ENCODE measurements at regions not wholly inside any gene's neighbourhood (a gene's known extent, or its start where the extent isn't known, plus 50 kb on each side); places are given as distances from the start of the nearest gene placed in this dataset.
A peak's percentile ranks its signal among the peaks of the same experiment; 100 is the strongest.

DNA sequence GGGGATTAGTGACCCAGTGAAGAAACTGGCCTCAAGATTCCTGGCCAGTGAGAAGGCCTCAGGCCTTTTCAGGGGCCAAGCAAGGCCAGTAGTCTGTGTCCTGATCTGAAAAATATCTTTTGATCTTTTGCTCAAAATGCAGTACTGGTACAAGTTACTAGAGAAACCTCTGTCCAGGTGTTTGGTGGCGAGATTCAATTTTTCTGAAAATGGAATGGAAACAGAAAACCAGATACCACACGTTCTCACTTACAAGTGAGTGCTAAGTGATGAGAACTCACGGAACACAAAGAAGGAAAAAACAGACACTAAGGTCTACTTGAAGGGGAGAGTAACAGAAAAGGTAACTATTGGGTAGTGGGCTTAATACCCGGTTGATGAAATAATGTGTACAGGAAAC is 463.4 kb downstream of the ZIC1 start:
- DNase-seq: no peak

DNA sequence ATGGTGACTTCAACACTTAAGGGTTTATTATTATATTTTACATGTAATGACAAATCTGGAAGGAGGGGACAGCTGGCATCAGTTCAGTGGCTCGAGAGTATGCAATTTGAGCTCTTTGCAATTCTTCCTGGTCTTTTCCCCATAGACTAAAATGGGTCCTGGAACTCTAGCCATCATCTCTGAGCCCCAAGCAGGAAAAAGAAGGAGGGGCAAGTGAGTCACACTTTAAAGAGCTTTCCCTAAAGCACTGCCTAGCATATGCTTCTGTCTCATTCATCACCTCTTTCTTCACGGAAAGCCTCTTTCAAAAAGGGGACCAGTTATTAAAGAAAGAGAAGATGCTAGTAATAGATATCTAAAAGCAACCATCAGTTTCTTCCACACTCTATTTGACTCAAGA is 466.3 kb downstream of the ZIC1 start:
- DNase-seq: peak; percentile 10

GRCh38 chr3:147881933-147882332 is 472.8 kb downstream of the ZIC1 start:
- DNase-seq: no peak

DNA sequence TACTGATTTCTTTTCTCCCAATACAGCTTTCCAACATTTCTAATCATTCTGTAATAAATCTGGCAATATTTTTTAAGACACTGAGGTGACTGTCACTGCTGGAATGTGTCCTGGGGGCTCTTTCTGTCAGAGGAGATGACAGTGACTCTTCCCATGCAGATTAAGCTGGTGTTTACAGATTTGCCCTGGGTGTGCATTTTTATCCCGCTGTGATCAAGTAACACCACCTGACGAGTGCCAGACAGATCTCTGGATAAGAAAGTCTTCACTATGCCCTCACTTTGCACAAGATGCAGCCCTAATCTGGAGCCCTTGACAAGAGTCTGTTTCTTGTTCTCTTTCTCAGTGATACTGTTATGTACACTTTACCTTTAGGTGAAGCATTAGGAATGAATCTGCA is 477.7 kb downstream of the ZIC1 start:
- no peak for DNase-seq

GRCh38 chr3:147887797-147888196 is 478.6 kb downstream of the ZIC1 start:
- DNase-seq: no peak

DNA sequence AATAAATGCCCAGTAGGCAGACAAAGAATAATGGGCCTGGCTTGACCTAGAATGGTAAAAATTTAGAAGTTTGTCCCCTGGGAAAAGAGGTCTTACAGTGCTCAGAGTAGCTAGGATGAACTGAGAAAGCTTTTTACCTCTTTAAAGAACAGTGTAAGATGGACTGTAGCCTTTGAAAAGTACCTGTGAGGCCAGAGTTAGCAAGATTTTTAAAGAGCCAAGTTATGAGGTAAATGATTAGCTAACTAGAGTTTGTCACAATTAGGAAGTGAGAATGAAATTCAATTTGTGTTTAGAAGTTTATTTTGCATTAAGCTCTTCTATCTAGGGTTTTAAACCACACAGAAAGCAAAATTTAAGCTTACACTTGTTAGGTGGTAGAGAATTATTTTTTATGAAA is 480.9 kb downstream of the ZIC1 start:
- DNase-seq: no peak

DNA sequence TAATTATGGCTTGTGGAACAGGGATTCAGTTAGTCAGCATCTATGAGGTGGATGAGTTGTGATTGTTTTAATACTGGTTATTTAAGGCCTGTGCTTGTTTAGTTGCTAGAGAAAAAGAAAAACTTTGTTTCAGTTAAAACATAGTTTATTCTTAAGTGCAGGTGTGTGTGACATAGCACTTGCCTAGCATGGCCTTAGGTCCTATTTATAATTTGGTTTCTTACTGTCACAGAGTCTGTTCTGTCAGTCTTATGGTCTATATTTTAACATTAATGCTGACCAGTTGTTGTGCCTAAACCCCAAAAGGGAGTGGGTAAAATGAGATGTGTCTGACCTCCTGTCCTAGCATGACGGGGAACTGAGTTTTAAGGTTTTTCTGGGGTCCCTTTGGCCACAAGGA is 486.3 kb downstream of the ZIC1 start:
- DNase-seq: no peak

DNA sequence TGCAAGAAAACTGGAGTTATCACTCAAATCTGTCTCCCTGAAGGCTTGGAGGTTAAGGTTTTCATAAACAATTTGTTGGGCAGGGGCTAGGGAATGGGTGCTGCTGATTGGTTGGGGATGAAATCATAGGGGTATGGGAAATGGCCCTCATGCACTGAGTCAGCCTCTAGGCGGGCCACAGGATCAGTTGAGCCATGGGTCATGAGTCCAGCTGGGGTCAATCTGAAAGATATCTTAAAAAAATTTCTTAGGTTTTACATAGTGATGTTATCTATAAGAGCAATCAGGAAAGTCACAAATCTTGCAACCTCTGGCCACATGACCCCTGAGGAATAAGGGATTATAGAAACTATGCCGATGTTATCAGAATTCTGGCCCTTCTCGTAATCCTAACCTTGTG is 491.7 kb downstream of the ZIC1 start:
- DNase-seq: no peak

DNA sequence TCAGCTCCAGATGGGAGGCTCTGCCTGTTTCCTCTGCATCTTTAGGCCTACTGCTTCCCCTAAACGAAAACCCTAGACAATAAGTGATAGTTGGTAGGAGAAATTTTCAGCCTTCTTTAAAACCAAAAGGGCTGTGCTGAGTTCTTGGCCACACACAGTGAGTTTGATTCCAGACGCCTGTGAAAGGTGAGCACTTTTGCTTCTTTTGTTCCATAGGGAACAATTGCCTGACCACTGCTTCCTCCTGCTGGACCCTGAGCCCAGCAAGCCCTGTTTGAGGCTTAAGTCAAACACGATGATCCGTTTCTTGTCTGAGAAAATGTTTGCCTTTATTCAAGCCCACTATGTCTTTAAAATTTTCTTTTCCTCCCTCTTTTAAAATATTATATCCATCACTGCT is 493.9 kb downstream of the ZIC1 start:
- DNase-seq: no peak

DNA sequence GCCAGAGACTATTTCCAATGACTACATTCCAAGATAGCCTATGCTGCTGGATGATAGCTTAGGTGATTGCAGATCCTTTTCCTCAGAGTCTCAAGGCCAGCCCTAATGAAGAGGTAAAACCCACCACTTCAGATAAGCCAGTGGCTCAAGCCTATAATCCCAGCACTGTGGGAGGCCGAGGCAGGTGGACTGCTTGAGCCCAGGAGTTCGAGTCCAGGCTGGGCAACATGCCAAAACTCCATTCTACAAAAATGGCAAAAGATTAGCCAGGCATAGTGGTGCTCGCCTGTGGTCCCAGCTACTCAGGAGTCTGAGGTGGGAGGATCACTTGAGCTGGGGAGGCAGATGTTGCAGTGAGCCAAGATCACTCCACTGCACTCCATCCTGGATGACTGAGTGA is 495.3 kb downstream of the ZIC1 start:
- DNase-seq: no peak

- DNase-seq: no peak
Measured at GRCh38 chr3:147906285-147906684, 497.1 kb downstream of the ZIC1 start.

DNA sequence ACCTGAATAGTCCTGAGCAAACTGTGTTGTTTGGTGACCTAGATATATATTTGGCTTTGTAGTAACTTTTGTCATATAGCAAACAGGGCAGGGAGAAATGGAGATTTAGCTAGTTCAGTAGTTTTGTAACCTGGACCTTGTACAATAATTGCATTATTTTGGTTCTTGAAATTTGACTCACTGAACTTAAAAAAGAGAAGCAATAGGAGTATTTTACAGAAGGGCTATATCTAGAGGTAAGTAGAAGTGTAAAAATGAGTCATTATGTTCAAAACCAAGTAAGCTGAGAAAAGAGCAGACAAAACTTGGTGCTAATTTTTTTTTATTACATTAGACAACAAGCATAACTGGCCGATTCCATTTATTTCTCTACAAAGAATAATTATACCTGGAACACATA is 505.4 kb downstream of the ZIC1 start:
- no peak for DNase-seq

DNA sequence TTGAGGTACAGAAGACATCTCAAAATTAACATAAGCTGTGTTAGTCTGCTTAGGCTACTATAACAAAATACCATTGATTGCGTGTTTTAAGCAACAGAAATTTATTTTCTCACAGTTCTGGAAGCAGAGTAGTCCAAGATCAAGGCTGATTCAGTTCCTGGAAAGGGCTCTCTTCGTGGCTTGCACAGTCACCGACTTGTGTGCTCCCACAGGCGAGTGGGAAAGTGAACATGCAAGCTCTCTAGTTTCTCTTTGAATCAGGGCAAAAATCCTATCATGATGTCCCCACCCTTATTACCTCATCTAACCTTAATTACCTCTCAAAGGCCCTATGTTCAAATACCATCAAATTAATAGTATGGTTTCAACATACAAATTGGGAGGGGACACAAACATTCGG is 505.9 kb downstream of the ZIC1 start:
- peak; percentile 4 for DNase-seq

GRCh38 chr3:147919496-147919895 is 510.3 kb downstream of the ZIC1 start:
- no peak for DNase-seq

DNA sequence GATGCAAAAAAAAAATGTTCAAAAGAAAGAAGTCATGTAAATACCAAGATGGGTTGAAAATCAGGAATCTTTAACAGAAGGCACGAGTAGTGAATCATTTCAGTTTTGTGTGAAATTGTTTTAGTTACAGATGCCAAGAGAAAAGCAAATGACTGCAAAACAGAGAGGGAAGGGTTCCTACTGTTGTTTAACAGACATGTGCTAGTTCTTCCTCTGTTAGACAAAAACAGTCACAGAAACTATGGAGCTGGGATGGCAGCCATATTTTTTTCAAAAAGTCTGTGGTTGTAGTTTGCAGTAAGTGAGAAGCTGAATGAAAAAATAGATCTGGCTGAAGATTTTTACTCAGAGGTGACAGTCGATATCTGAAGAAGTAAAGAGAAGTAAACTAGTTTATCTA is 511.9 kb downstream of the ZIC1 start:
- DNase-seq: no peak

GRCh38 chr3:147924755-147925154 is 515.6 kb downstream of the ZIC1 start:
- no peak for DNase-seq

DNA sequence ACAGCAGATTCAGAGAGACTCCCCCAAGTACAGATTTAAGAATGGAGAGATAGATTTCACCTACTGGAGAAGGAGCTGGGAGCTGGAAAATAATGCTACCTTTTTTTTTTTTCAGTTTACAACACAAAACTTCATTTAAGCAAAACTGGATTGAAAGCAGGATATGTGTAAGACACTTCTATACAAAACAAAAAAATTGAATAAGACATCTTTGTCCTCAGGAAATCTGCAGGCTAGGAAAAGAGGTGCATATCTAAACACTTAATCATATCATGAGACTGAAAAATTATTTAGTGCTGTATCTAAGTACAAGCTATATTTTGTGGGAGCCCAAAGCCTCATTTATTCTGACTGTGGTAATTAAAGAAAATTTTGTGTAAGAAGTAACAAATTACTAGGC is 516.1 kb downstream of the ZIC1 start:
- no peak for DNase-seq

DNA sequence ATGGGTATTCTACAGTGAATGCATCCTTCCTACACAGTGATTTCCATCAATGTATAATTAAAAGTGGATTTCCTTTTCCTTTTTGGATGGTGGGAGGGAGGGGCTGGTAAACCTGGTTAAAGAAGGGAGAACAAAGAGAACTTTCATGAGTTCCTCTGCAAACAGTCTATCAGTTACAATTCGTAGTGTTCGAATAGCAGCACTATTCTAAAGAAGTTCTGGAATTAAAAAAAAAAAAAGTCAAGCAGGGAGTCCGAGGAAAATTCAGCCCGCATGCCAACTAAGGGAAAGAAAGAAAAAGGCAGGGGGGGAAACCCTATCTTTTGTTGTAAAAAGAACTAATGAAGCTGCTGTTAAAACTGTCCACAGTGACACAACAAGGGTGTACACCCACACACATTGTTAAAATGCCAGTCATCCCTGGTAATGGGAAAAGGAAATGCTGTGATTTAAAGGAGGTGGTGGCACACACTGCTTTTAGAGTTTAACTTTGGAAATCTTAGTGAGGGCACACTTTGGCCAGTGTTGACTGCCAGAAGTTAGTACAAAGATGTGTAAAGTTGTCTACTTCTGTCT is 521.2 kb downstream of the ZIC1 start:
- DNase-seq: no peak

DNA sequence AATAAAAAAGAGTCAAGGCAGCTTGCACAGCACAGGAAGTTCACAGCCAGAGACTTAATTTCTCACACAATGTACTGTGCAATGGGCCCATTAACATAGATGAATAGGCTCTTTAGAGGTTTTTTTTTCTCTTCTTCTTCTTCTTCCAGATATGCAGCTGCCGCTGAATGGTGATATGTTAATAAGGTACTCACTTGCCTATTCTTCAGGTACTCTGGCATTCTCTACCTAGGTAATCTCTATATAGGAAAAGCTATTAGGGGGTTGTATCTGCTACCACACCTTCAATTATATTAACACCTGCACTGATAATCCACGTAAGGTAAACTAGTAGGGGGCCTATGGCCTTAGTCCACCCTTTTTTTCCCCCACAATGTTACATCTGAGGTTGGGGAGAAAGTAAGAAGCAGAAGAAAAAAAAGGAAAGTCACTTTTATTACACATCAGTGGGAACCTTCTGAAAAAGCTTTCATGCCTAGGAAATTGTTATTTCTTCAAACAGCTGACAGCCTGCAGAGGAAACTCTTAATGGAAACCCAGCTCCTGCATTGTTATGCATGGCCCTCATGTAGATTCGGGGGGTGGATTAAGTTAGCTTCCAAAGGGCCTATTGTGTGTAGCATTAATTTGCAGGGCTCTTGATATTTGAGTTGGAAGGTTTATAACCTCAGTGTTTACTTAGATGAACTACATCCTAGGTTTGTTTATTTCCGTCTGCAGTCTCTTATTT is 525.5 kb downstream of the ZIC1 start:
- no peak for DNase-seq

- no peak for DNase-seq
Measured at GRCh38 chr3:147937341-147937740, 528.2 kb downstream of the ZIC1 start.

DNA sequence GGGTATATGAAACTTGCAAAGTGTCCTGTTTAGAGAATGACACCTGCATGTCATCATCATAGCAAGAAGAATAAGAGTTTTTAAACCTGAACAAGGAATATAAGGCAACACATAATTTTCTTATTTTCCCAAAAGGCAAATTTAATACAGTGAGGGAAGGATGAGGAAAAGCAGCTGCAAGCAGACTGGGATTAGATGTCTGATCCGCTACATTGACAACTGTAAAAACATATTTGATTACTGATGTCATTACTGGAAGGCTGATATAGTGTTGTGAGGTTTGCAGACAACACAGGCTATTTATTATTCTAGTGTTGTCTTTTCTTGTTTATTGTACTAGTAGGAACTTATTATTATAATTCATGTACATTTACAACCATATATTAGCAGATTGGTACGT is 528.7 kb downstream of the ZIC1 start:
- DNase-seq: no peak

- DNase-seq: no peak
Measured at GRCh38 chr3:147939425-147939824, 530.3 kb downstream of the ZIC1 start.

GRCh38 chr3:147939839-147940238 is 530.7 kb downstream of the ZIC1 start:
- DNase-seq: no peak

DNA sequence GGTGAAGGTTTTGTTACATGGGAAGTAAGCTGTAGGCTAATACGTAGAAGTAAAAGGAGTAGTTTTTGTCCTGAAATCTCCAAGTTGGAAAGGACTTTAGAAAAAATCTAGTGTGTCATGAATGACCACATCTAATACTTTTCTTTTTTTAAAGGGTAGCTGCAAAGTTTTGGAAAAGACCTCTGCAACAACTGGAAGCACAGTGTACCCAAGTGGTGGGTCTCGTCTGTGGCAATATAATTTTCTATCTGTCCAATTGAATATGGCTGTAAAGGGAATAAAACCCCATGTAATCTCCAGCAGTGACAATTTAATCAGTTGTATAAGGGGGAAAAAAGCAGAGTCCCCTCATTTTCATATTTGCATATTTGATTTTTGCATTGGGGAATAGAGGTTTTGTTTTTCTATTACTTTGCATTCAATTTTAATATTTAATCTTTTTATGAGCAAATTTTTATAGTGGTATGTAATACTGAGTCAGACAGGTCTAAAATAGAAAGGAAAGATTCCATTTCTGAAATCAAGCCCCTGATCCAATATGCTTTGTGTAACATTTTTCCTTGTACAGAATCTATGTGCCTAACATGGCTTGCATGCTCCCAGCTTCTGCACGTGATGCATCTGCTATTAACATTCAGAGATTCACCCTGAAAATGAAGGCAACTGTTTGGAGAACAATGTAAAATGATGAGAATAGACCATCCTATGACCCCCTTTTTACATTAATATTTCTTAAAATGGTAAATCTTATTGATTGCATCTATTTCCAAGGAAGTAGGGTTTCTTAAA is 531.4 kb downstream of the ZIC1 start:
- no peak for DNase-seq

All from T1000 (cell line).